H1 (cell line): ENCODE measurements at regions not wholly inside any gene's neighbourhood (a gene's known extent, or its start where the extent isn't known, plus 50 kb on each side); places are given as distances from the start of the nearest gene placed in this dataset.

ENCODE experiments used
- CTCF ChIA-PET: fragments of 300-600 bp; sonication (Branson Sonifier 250); formaldehyde crosslinking; loops from one replicate; lab custom pipeline; 2021; ENCODE audit not compliant: partially characterized antibody; lab: Charles Lee
- POLR2A ChIA-PET: fragments of 300-600 bp; sonication (Branson Sonifier 250); formaldehyde crosslinking; loops from one replicate; lab custom pipeline; 2021; ENCODE audit warnings: inconsistent platforms; ENCODE audit not compliant: partially characterized antibody; lab: Charles Lee
- DNase-seq, 2 experiments: peaks; one replicate each; pipeline versions ENCODE4 v3.0.0 to v3.0.0-alpha.2; 2010 to 2022; ENCODE audit warnings: low spot score in 2 of 2, low read depth in 1 of 2, mixed read lengths in 1 of 2
- FAIRE-seq: peaks from 2 replicates; lab custom pipeline; 2011; peaks lifted over from hg19 to GRCh38; lab: Jason Lieb, UNC
- H2AFZ ChIP-seq: 2 replicates; pipeline ENCODE4 v1.8.1; 2012; ENCODE audit warnings: low read length, inconsistent platforms
- H2AK5ac ChIP-seq: 2 replicates; pipeline ENCODE4 v1.6.1; 2013; ENCODE audit warnings: low read depth, low read length
- H2BK120ac ChIP-seq: replicated peaks from 2 replicates; pipeline ENCODE3; 2013; ENCODE audit warnings: low read depth, low read length, inconsistent platforms
- H2BK12ac ChIP-seq: 2 replicates; pipeline ENCODE4 v1.6.1; 2013; ENCODE audit warnings: low read depth, low read length
- H2BK15ac ChIP-seq: 2 replicates; pipeline ENCODE4 v1.6.1; 2013; ENCODE audit warnings: low read length
- H2BK20ac ChIP-seq: 2 replicates; pipeline ENCODE4 v1.6.1; 2013; ENCODE audit warnings: low read length
- H2BK5ac ChIP-seq: 2 replicates; pipeline ENCODE4 v1.6.1; 2013; ENCODE audit warnings: low read depth, low read length
- H3K14ac ChIP-seq: 2 replicates; pipeline ENCODE4 v1.6.1; 2013; ENCODE audit warnings: inconsistent platforms; ENCODE audit not compliant: insufficient read length
- H3K18ac ChIP-seq: 2 replicates; pipeline ENCODE4 v1.6.1; 2013; ENCODE audit warnings: low read length; ENCODE audit errors: extremely low read depth
- H3K23ac ChIP-seq: 2 replicates; pipeline ENCODE4 v1.6.1; 2013; ENCODE audit warnings: inconsistent platforms; ENCODE audit not compliant: insufficient read length
- H3K23me2 ChIP-seq: 2 replicates; pipeline ENCODE4 v1.6.1; 2013; ENCODE audit warnings: low read depth, low read length
- H3K27ac ChIP-seq: 2 replicates; pipeline ENCODE4 v1.6.1; 2011; ENCODE audit warnings: low read depth, low read length, inconsistent platforms
- H3K27me3 ChIP-seq, 4 experiments: replicated peaks in 1 of 4; 1 replicate in 1 of 4; 2 replicates in 3 of 4; pipeline versions ENCODE4 v1.6.1 to v1.8.1; 2011 to 2013; ENCODE audit warnings: low read length in 3 of 4, mild to moderate bottlenecking in 3 of 4, inconsistent platforms in 2 of 4, mixed read lengths in 2 of 4, moderate library complexity in 1 of 4; ENCODE audit not compliant: control insufficient read depth in 3 of 4, insufficient read depth in 3 of 4; ENCODE audit errors: extremely low read depth in 1 of 4
- H3K36me3 ChIP-seq, 4 experiments: 2 replicates each; pipeline versions ENCODE4 v1.6.1 to v1.8.1; 2011 to 2013; ENCODE audit warnings: mild to moderate bottlenecking in 4 of 4, low read length in 3 of 4, moderate library complexity in 2 of 4, control low read depth in 1 of 4, inconsistent platforms in 1 of 4; ENCODE audit not compliant: insufficient read depth in 4 of 4, control insufficient read depth in 2 of 4
- H3K4ac ChIP-seq: replicated peaks from 2 replicates; pipeline ENCODE3; 2013; ENCODE audit warnings: low read length, low read depth, mixed read lengths, inconsistent platforms; ENCODE audit not compliant: insufficient read length
- H3K4me1 ChIP-seq, 4 experiments: replicated peaks in 1 of 4; 1 replicate in 1 of 4; 2 replicates in 3 of 4; pipeline versions ENCODE4 v1.6.1 to v1.8.1; 2011 to 2013; ENCODE audit warnings: low read length in 3 of 4, inconsistent platforms in 2 of 4, mixed read lengths in 1 of 4; ENCODE audit not compliant: insufficient read depth in 4 of 4, control insufficient read depth in 3 of 4
- H3K4me2 ChIP-seq, 2 experiments: 2 replicates each; pipeline versions ENCODE4 v1.6.1 to v1.8.1; 2011 to 2013; ENCODE audit warnings: low read depth in 2 of 2, low read length in 2 of 2, control low read depth in 1 of 2, inconsistent platforms in 1 of 2, mild to moderate bottlenecking in 1 of 2; ENCODE audit not compliant: insufficient read depth in 1 of 2
- H3K4me3 ChIP-seq, 4 experiments: fragments of 200-600, 300-600 bp in 1 of 4; sonication (generic), shearing (Covaris generic), sonication (Bioruptor Twin) in 1 of 4; 2 replicates each; pipeline versions ENCODE4 v1.5.1 to v1.8.1; 2011 to 2016; ENCODE audit warnings: low read length in 4 of 4, low read depth in 3 of 4, control low read depth in 2 of 4, inconsistent platforms in 2 of 4, mild to moderate bottlenecking in 2 of 4, mixed read lengths in 1 of 4, moderate library complexity in 1 of 4; ENCODE audit not compliant: insufficient read depth in 2 of 4; ENCODE audit errors: extremely low read depth in 1 of 4
- H3K56ac ChIP-seq: replicated peaks from 2 replicates; pipeline ENCODE3; 2013; ENCODE audit warnings: low read depth, mild to moderate bottlenecking, mixed read lengths, low read length, inconsistent platforms; ENCODE audit not compliant: insufficient read length
- H3K79me1 ChIP-seq: 2 replicates; pipeline ENCODE4 v1.6.1; 2013; ENCODE audit warnings: low read depth, low read length, control low read depth
- H3K79me2 ChIP-seq, 2 experiments: 2 replicates each; pipeline versions ENCODE4 v1.6.1 to v1.8.1; 2012 to 2013; ENCODE audit warnings: low read length in 2 of 2, mild to moderate bottlenecking in 2 of 2, inconsistent platforms in 1 of 2; ENCODE audit not compliant: insufficient read depth in 2 of 2, control insufficient read depth in 1 of 2
- H3K9ac ChIP-seq, 4 experiments: replicated peaks in 1 of 4; 1 replicate in 1 of 4; 2 replicates in 3 of 4; pipeline versions ENCODE4 v1.6.1 to v1.8.1; 2011 to 2013; ENCODE audit warnings: low read depth in 3 of 4, low read length in 3 of 4, control low read depth in 2 of 4, mild to moderate bottlenecking in 2 of 4, moderate library complexity in 2 of 4, inconsistent platforms in 1 of 4; ENCODE audit errors: extremely low read depth in 1 of 4
- H3K9me3 ChIP-seq, 2 experiments: 2 replicates each; pipeline versions ENCODE4 v1.6.1 to v1.8.1; 2012 to 2013; ENCODE audit warnings: mild to moderate bottlenecking in 2 of 2, moderate library complexity in 2 of 2, control low read depth in 1 of 2, inconsistent platforms in 1 of 2, low read depth in 1 of 2, low read length in 1 of 2, mixed read lengths in 1 of 2; ENCODE audit not compliant: insufficient read depth in 2 of 2
- H4K20me1 ChIP-seq, 2 experiments: replicated peaks in 1 of 2; 2 replicates each; pipeline versions ENCODE3 to v1.8.1; 2011 to 2013; ENCODE audit warnings: inconsistent platforms in 2 of 2, low read length in 2 of 2, mild to moderate bottlenecking in 1 of 2; ENCODE audit not compliant: insufficient read depth in 2 of 2, control insufficient read depth in 1 of 2
- H4K5ac ChIP-seq: 2 replicates; pipeline ENCODE4 v1.6.1; 2013; ENCODE audit warnings: low read length, low read depth, mixed read lengths, inconsistent platforms; ENCODE audit not compliant: insufficient read length
- H4K8ac ChIP-seq: 2 replicates; pipeline ENCODE4 v1.8.0; 2013; ENCODE audit warnings: mild to moderate bottlenecking, moderate library complexity, low read length, inconsistent platforms; ENCODE audit not compliant: insufficient read depth; ENCODE audit errors: extremely low read depth
- H4K91ac ChIP-seq: replicated peaks from 2 replicates; pipeline ENCODE3; 2013; ENCODE audit warnings: low read length, mixed read lengths, inconsistent platforms; ENCODE audit not compliant: insufficient read length
- HDAC2 ChIP-seq, 2 experiments: fragments of 300-600 bp in 1 of 2; sonication (generic) in 1 of 2; IDR thresholded peaks; 2 replicates each; pipeline ENCODE4 v1.6.1; 2011 to 2012; ENCODE audit warnings: low read depth in 2 of 2, low read length in 2 of 2, mild to moderate bottlenecking in 2 of 2, moderate library complexity in 2 of 2, borderline replicate concordance in 1 of 2, inconsistent platforms in 1 of 2
- KDM4A ChIP-seq: IDR thresholded peaks from one replicate; pipeline ENCODE4 v1.7.1; 2012; ENCODE audit warnings: low read depth, mild to moderate bottlenecking, moderate library complexity, low read length, inconsistent platforms; ENCODE audit not compliant: severe bottlenecking
- SP1 ChIP-seq: IDR thresholded peaks from 2 replicates; pipeline ENCODE4 v1.6.1; 2011; ENCODE audit warnings: low read depth, low read length
- TAF1 ChIP-seq: IDR thresholded peaks from 2 replicates; pipeline ENCODE4 v1.6.1; 2011; ENCODE audit warnings: mild to moderate bottlenecking, low read depth, low read length
- TBP ChIP-seq: IDR thresholded peaks from 2 replicates; pipeline ENCODE4 v1.6.1; 2011; ENCODE audit warnings: low read depth, low read length, improper control_type of control experiment
- WGBS, 2 experiments: shearing (Covaris generic) in 1 of 2; methylation state at CpG; one replicate each; pipeline versions ENCODE4 v1.1.6 to v1.1.7; 2013 to 2015; ENCODE audit warnings: low lambda C conversion rate in 2 of 2, mixed read lengths in 2 of 2, inconsistent platforms in 1 of 2, low coverage in 1 of 2, missing lambda C conversion rate in 1 of 2; ENCODE audit not compliant: insufficient replicate concordance in 2 of 2, insufficient coverage in 1 of 2, insufficient read length in 1 of 2; ENCODE audit errors: extremely low coverage in 1 of 2, missing lambda C conversion rate in 1 of 2; 5-methylcytosine and 5-hydroxymethylcytosine counted together

DNA sequence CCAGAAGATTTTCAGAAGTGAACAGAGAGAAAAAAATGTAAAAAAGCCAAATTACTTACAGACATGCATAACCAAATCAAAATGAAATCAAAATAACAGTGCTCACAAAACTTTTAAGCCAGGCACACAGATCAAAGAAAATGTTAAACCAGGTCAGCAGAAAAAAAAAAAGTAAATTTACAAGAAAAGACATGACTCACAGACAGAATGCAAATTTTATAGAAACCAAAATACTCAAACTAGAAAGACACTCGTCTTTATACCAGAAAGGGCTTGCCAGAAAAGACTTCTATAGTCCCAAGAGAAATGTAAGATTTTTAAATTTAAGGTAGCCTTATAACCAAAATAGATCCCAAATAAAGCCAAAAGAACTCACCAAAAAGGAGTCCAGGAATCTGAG lies 86.5 kb upstream of the COG2 start:
- no peak overlapping the region for H3K9ac ChIP-seq
- no peak overlapping the region for H3K56ac ChIP-seq
- TF ChIP-seq TBP (no peak), HDAC2 (IDR thresholded peaks at IDR 0.05; ENCODE audit: borderline replicate concordance in 1 of 2, low read depth in 2 of 2, low read length in 2 of 2) (no peak), SP1 (no peak), TAF1 (no peak), KDM4A (no peak)
- TF ChIP-seq, all 59 proteins: peak for 0
- DNase-seq (no peak), FAIRE-seq (no peak)
- Histone ChIP-seq H4K5ac (no peak overlapping the region), H3K79me1 (no peaks in the 10 kb centered on the region), H4K91ac (no peak overlapping the region), H2AFZ (no peak overlapping the region), H3K4ac (no peak overlapping the region), H3K79me2 (no peaks in the 10 kb centered on the region), H3K4me1 (no peaks in the 10 kb centered on the region), H2BK12ac (no peak overlapping the region), H3K4me2 (no peak overlapping the region), H4K20me1 (no peaks in the 10 kb centered on the region), H3K27ac (no peak overlapping the region), H2BK120ac (no peak overlapping the region), H3K27me3 (no peaks in the 10 kb centered on the region), H2AK5ac (no peak overlapping the region), H3K4me3 (no peak overlapping the region), H3K9me3 (no peaks in the 10 kb centered on the region), H2BK15ac (no peak overlapping the region), H4K8ac (no peak overlapping the region), H3K14ac (no peak overlapping the region), H2BK5ac (no peak overlapping the region), H3K36me3 (no peaks in the 10 kb centered on the region), H2BK20ac (no peak overlapping the region), H3K23ac (no peak overlapping the region), H3K23me2 (no peaks in the 10 kb centered on the region), H3K18ac (no peak overlapping the region)
- CTCF ChIA-PET = interaction anchor here (0.7 kb wide), 1 partner anchor 802 kb away, joined by 3 read pairs; no protein-coding TSS in a partner anchor
- POLR2A ChIA-PET = no interaction called here
- WGBS, 2 experiments = 79% methylated on average over 1 of the region's 1 CpG; no CpG with 5 or more reads in 1 of the 2 experiments
